ENCODE measurements at regions not wholly inside any gene's neighbourhood (a gene's known extent, or its start where the extent isn't known, plus 50 kb on each side); places are given as distances from the start of the nearest gene placed in this dataset.
"Not testable (repeated sequence)": the region's sequence is repeated elsewhere in the genome, so short reads cannot be mapped to it uniquely, and the experiment has no call there.

- no peak for DNase-seq (ENCODE audit: extremely low read depth in 1 of 11, low read depth in 9 of 11, low spot score in 4 of 11)
Measured at GRCh38 chr1:58220836-58221472, 325.6 kb downstream of the OMA1 start.

GRCh38 chr1:58216169-58216568, 330.4 kb downstream of the OMA1 start:
- DNase-seq (ENCODE audit: extremely low read depth in 1 of 11, low read depth in 9 of 11, low spot score in 4 of 11), result not testable (repeated sequence)

GRCh38 chr1:58214674-58215073, 331.9 kb downstream of the OMA1 start:
- DNase-seq (ENCODE audit: extremely low read depth in 1 of 11, low read depth in 9 of 11, low spot score in 4 of 11), result no peak

- peak in 1 of 11 donors; percentile 2 for DNase-seq (ENCODE audit: extremely low read depth in 1 of 11, low read depth in 9 of 11, low spot score in 4 of 11)
Measured at GRCh38 chr1:58211869-58212268, 334.7 kb downstream of the OMA1 start.

- DNase-seq (ENCODE audit: extremely low read depth in 1 of 11, low read depth in 9 of 11, low spot score in 4 of 11), result no peak
Measured at GRCh38 chr1:58209575-58209974, 337.0 kb downstream of the OMA1 start.

GRCh38 chr1:58206749-58207148, 339.8 kb downstream of the OMA1 start:
- no peak for DNase-seq (ENCODE audit: extremely low read depth in 1 of 11, low read depth in 9 of 11, low spot score in 4 of 11)

- no peak for DNase-seq (ENCODE audit: extremely low read depth in 1 of 11, low read depth in 9 of 11, low spot score in 4 of 11)
Measured at GRCh38 chr1:58204284-58204683, 342.2 kb downstream of the OMA1 start.

- DNase-seq (ENCODE audit: extremely low read depth in 1 of 11, low read depth in 9 of 11, low spot score in 4 of 11), result no peak
Measured at GRCh38 chr1:58201492-58202106, 344.9 kb downstream of the OMA1 start.

GRCh38 chr1:58200437-58200836, 346.1 kb downstream of the OMA1 start:
- DNase-seq (ENCODE audit: extremely low read depth in 1 of 11, low read depth in 9 of 11, low spot score in 4 of 11), result no peak

GRCh38 chr1:58197811-58198210, 348.7 kb downstream of the OMA1 start:
- DNase-seq (ENCODE audit: extremely low read depth in 1 of 11, low read depth in 9 of 11, low spot score in 4 of 11), result no peak

- no peak for DNase-seq (ENCODE audit: extremely low read depth in 1 of 11, low read depth in 9 of 11, low spot score in 4 of 11)
Measured at GRCh38 chr1:58190267-58190988, 356.1 kb downstream of the OMA1 start.

- DNase-seq (ENCODE audit: extremely low read depth in 1 of 11, low read depth in 9 of 11, low spot score in 4 of 11), result no peak
Measured at GRCh38 chr1:58189453-58189852, 357.1 kb downstream of the OMA1 start.

- no peak for DNase-seq (ENCODE audit: extremely low read depth in 1 of 11, low read depth in 9 of 11, low spot score in 4 of 11)
Measured at GRCh38 chr1:58183286-58183685, 363.2 kb downstream of the OMA1 start.

- DNase-seq (ENCODE audit: extremely low read depth in 1 of 11, low read depth in 9 of 11, low spot score in 4 of 11), result no peak
Measured at GRCh38 chr1:58180537-58180936, 366.0 kb downstream of the OMA1 start.

GRCh38 chr1:58169160-58169559, 377.4 kb downstream of the OMA1 start:
- not testable (repeated sequence) for DNase-seq (ENCODE audit: extremely low read depth in 1 of 11, low read depth in 9 of 11, low spot score in 4 of 11)

GRCh38 chr1:58167131-58167530, 379.4 kb downstream of the OMA1 start:
- not testable (repeated sequence) for DNase-seq (ENCODE audit: extremely low read depth in 1 of 11, low read depth in 9 of 11, low spot score in 4 of 11)

- no peak for DNase-seq (ENCODE audit: extremely low read depth in 1 of 11, low read depth in 9 of 11, low spot score in 4 of 11)
Measured at GRCh38 chr1:58166417-58166816, 380.1 kb downstream of the OMA1 start.

- no peak for DNase-seq (ENCODE audit: extremely low read depth in 1 of 11, low read depth in 9 of 11, low spot score in 4 of 11)
Measured at GRCh38 chr1:58165073-58165472, 381.5 kb downstream of the OMA1 start.

- DNase-seq (ENCODE audit: extremely low read depth in 1 of 11, low read depth in 9 of 11, low spot score in 4 of 11), result peak; percentile 31 to 71 (median 53)
Measured at GRCh38 chr1:58162952-58163550, 383.5 kb downstream of the OMA1 start.

- DNase-seq (ENCODE audit: extremely low read depth in 1 of 11, low read depth in 9 of 11, low spot score in 4 of 11), result no peak
Measured at GRCh38 chr1:58159434-58159830, 387.1 kb downstream of the OMA1 start.

Data from renal cortex interstitium (tissue), 11 donors.